Pancreas (tissue), 10 donors: ENCODE measurements at regions not wholly inside any gene's neighbourhood (a gene's known extent, or its start where the extent isn't known, plus 50 kb on each side); places are given as distances from the start of the nearest gene placed in this dataset.

Source experiments
- ATAC-seq, 4 donors: fragments of 200-7000 bp; cut with Tn5 transposase; one replicate each; pipeline versions ENCODE4 v1.8.0 to v1.9.1; 2020; ENCODE audit warnings: mild to moderate bottlenecking in 4 of 4, moderate library complexity in 4 of 4
- DNase-seq, 6 donors: peaks; one replicate each; pipeline ENCODE4 v3.0.0-alpha.2; 2020
- FAIRE-seq: peaks from 2 replicates; lab custom pipeline; 2012; peaks lifted over from hg19 to GRCh38; lab: Jason Lieb, UNC
- H3K27ac ChIP-seq, 4 donors: fragments of 200-600 bp; sonication (generic); 1 replicate in 3 of 4; 2 replicates in 1 of 4; pipeline versions ENCODE4 v1.5.0 to v1.8.0; 2020
- H3K27me3 ChIP-seq, 4 donors: fragments of 200-600 bp; one replicate each; pipeline ENCODE4 v1.8.0; 2021
- H3K36me3 ChIP-seq, 3 donors: fragments of 200-600 bp; sonication (generic) in 1 of 3; one replicate each; pipeline versions ENCODE4 v1.5.0 to v1.8.0; 2020 to 2021
- H3K4me1 ChIP-seq, 3 donors: fragments of 200-600 bp; one replicate each; pipeline ENCODE4 v1.8.0; 2021
- H3K4me3 ChIP-seq, 4 donors: fragments of 200-600 bp; sonication (generic) in 2 of 4; one replicate each; pipeline versions ENCODE4 v1.5.0 to v1.8.0; 2020 to 2021
- H3K9me3 ChIP-seq, 4 donors: fragments of 200-600 bp; one replicate each; pipeline ENCODE4 v1.8.0; 2021
- CTCF ChIP-seq, 4 donors: fragments of 200-600 bp; sonication (generic) in 3 of 4; IDR thresholded peaks; one replicate each; pipeline versions ENCODE4 v1.5.0 to v1.8.0; 2021; ENCODE audit warnings: antibody characterized with exemption in 4 of 4
- WGBS, 2 donors: extraction: QIAGEN DNeasy Blood & Tissue Kit; methylation state at CpG; one replicate each; pipeline ENCODE4 v1.1.7; 2013; 5-methylcytosine and 5-hydroxymethylcytosine counted together
- intact Hi-C, 3 donors: fragments of 100-400 bp; cut with DNase I; formaldehyde crosslinking; loops; one replicate each; pipeline versions ENCODE4 v1.11.1 to v1.14.2; 2022
- donor health status: healthy with polysubstance abuse.
- donor health status: DM: no; HTN: no; CAD: no; lungs with moderate emphysema.
- donor health status: DM: no; HTN: no; CAD: no.
- donor health status: control.
- donor health status: control.
- donor health status: Bipolar disorder and iron deficiency.
- donor health status: DM: yes; HTN: yes; CAD: no.
- donor health status: DM: no; HTN: no; CAD: no.
- donor health status: DM: no; HTN: no; CAD: no.
- donor health status: DM: yes; HTN: yes; CAD: no.

- ATAC-seq, result no peak
- intact Hi-C loops, result no loop called here
- no peak for FAIRE-seq
- Histone ChIP-seq H3K27me3 (no peaks in the 10 kb centered on the region), H3K4me3 (no peak overlapping the region), H3K4me1 (no peaks in the 10 kb centered on the region), H3K9me3 (no peaks in the 10 kb centered on the region), H3K27ac (no peak overlapping the region), H3K36me3 (no peaks in the 10 kb centered on the region)
- no peak for DNase-seq
- no peak for TF ChIP-seq CTCF (IDR thresholded peaks at IDR 0.05)
- WGBS, 2 donors, result 48 to 65% methylated on average over 4 of the region's 4 CpGs
Observed at GRCh38 chr7:32412471-32412870, 77.7 kb downstream of the LSM5 start.

- Histone ChIP-seq H3K9me3 (no peaks in the 10 kb centered on the region), H3K27me3 (no peaks in the 10 kb centered on the region), H3K27ac (no peak overlapping the region), H3K36me3 (no peaks in the 10 kb centered on the region), H3K4me1 (no peaks in the 10 kb centered on the region), H3K4me3 (no peak overlapping the region)
- FAIRE-seq (no peak), ATAC-seq (no peak), DNase-seq (no peak)
- TF ChIP-seq CTCF (IDR thresholded peaks at IDR 0.05), result no peak
- intact Hi-C loops, result no loop called here
- WGBS, 2 donors, result 61 to 94% methylated on average over 2 of the region's 2 CpGs
Observed at GRCh38 chr7:32410545-32410944, 79.6 kb downstream of the LSM5 start.

- no peaks in the 10 kb centered on the region for H3K4me1 ChIP-seq
- no peaks in the 10 kb centered on the region for H3K9me3 ChIP-seq
- FAIRE-seq, result no peak
- no peak overlapping the region for H3K4me3 ChIP-seq
- intact Hi-C loops, result no loop called here
- H3K27ac ChIP-seq, result no peak overlapping the region
- no peak for DNase-seq
- no peaks in the 10 kb centered on the region for H3K36me3 ChIP-seq
- no peak for TF ChIP-seq CTCF (IDR thresholded peaks at IDR 0.05)
- ATAC-seq, result no peak
- 0 to 42% methylated on average over 1 of the region's 1 CpG for WGBS, 2 donors
- H3K27me3 ChIP-seq, result no peaks in the 10 kb centered on the region
Observed at GRCh38 chr7:32406386-32406785, 83.8 kb downstream of the LSM5 start.

GRCh38 chr7:32403463-32404229 is 86.5 kb downstream of the LSM5 start:
- no peak overlapping the region for H3K4me3 ChIP-seq
- ATAC-seq (no peak), FAIRE-seq (no peak), DNase-seq (no peak)
- intact Hi-C loops, result no loop called here
- H3K4me1 ChIP-seq, result no peaks in the 10 kb centered on the region
- no peaks in the 10 kb centered on the region for H3K27me3 ChIP-seq
- no peak overlapping the region for H3K27ac ChIP-seq
- TF ChIP-seq CTCF (IDR thresholded peaks at IDR 0.05), result no peak
- H3K36me3 ChIP-seq, result no peaks in the 10 kb centered on the region
- no peaks in the 10 kb centered on the region for H3K9me3 ChIP-seq
- WGBS, 2 donors, result 60 to 61% methylated on average over 11 of the region's 11 CpGs

GRCh38 chr7:32400676-32401075 is 89.5 kb downstream of the LSM5 start:
- intact Hi-C loops, result no loop called here
- no peaks in the 10 kb centered on the region for H3K36me3 ChIP-seq
- WGBS, 2 donors, result 50 to 59% methylated on average over 4 of the region's 4 CpGs
- FAIRE-seq (no peak), ATAC-seq (no peak), DNase-seq (no peak)
- H3K4me3 ChIP-seq, result no peak overlapping the region
- no peak for TF ChIP-seq CTCF (IDR thresholded peaks at IDR 0.05)
- H3K27me3 ChIP-seq, result no peaks in the 10 kb centered on the region
- H3K4me1 ChIP-seq, result no peaks in the 10 kb centered on the region
- no peaks in the 10 kb centered on the region for H3K9me3 ChIP-seq
- H3K27ac ChIP-seq, result no peak overlapping the region
